ENCODE measurements at regions not wholly inside any gene's neighbourhood (a gene's known extent, or its start where the extent isn't known, plus 50 kb on each side); places are given as distances from the start of the nearest gene placed in this dataset.

DNA sequence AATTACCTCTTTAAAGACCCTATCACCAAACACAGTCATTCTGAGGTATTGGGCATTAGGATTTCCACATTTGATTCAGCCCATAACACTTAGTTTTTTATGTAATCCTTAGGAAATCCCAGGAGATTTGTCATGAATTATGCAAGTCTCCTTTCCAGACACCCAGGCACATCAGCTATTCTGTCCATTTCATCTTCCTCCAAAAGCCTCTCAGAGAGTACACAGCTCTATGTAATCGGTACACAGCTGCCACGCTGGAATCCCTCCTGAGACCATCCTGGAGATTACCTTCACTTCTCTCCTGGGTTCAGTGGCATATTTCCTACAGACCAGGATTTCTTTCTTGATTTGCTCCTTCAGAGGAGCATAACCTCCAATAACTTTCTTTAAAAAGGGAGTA, 2309.8 kb upstream of the WWC1 start:
- no peak for TF ChIP-seq ZFX (IDR thresholded peaks at IDR 0.05; ENCODE audit: borderline replicate concordance)
- TF ChIP-seq, protein P1, sequence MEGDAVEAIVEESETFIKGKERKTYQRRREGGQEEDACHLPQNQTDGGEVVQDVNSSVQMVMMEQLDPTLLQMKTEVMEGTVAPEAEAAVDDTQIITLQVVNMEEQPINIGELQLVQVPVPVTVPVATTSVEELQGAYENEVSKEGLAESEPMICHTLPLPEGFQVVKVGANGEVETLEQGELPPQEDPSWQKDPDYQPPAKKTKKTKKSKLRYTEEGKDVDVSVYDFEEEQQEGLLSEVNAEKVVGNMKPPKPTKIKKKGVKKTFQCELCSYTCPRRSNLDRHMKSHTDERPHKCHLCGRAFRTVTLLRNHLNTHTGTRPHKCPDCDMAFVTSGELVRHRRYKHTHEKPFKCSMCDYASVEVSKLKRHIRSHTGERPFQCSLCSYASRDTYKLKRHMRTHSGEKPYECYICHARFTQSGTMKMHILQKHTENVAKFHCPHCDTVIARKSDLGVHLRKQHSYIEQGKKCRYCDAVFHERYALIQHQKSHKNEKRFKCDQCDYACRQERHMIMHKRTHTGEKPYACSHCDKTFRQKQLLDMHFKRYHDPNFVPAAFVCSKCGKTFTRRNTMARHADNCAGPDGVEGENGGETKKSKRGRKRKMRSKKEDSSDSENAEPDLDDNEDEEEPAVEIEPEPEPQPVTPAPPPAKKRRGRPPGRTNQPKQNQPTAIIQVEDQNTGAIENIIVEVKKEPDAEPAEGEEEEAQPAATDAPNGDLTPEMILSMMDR (IDR thresholded peaks at IDR 0.05) = no peak

DNA sequence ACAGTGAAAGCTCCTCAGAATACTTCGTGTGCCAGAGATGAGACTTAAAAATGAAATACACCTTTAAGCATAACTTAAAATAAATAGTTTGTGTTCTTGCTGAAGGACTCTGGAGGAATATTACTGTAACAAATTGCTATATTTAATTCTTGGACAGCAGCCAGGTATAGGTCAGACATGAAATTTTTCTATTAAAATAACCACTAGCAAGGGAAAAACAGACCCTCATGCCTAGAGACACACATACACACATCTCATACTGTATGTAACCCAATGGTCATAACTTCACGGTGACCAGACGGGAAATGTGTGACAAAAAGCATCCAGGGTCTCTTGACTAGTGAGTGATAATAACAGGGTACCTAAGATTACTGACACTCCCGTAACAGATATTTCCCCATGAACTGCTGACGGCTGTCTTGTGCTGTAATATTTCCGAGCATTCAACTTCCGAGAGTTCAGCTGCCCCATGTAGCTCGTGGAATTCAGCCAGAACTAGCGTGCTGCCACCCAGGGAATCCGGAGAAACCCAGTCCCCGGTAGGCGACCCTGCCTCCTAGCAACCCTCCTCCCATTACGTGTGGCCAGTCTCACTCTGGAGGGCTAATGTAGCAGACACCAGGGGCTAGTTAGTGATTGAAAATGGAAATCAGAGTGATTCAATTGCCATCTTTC, 2295.1 kb upstream of the WWC1 start:
- no peak overlapping the region for H3K27ac ChIP-seq
- no peak for TF ChIP-seq ZFX (IDR thresholded peaks at IDR 0.05; ENCODE audit: borderline replicate concordance)
- TF ChIP-seq, protein P1 (IDR thresholded peaks at IDR 0.05) = no peak

More for the DNA sequence above, 2309.8 kb upstream of the WWC1 start:
- no peak overlapping the region for H3K27ac ChIP-seq

DNA sequence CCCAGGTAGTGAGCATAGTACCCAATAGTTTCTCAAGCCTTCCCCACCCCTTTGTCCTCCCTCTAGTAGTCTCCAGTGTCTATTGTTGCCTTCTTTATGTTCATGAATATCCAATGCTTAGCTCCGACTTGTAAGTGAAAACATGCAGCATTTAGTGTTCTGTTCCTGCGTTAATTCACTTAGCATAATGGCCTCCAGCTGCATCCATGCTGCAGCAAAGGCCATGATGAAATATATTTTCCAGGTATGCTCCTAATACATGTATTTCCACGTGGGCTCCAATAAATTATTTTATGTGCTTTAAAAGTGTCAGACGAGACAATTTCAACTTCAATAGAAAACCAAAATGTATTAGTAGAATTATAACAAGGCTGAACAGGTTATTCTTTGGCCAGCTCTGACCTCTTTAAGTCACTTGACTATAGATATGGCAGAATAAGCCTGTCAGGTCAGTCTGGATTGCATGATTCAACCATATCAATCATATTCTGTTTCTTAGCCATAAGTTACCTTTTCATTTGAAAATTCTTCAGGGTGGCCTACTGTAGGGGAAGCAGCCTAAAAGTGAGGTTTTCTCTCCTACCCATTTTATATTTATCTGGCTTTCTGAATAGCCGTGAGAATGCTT, 2291.6 kb upstream of the WWC1 start:
- no peak for TF ChIP-seq ZFX (IDR thresholded peaks at IDR 0.05; ENCODE audit: borderline replicate concordance)
- TF ChIP-seq, protein P1 (IDR thresholded peaks at IDR 0.05) = no peak
- no peak overlapping the region for H3K27ac ChIP-seq

DNA sequence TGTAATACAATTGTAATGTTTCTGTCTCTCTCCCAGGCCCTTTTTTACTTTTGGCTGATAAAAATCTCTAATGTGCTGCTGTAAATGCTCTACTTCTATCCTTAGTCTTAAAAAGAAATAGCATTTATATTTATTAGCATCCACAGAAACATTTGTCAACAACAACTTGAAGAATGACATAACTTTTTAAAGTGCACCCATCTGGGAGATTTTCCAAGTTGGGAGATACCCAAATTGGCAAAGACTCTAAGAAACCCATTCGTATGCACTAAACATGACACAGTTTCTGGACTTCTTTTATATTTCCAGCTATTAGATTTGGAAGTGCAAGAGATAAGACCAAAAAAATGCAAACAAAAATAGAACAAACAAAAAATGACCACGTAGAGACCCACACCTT, 2287.4 kb upstream of the WWC1 start:
- TF ChIP-seq, protein P1 (IDR thresholded peaks at IDR 0.05) = no peak
- no peak for TF ChIP-seq ZFX (IDR thresholded peaks at IDR 0.05; ENCODE audit: borderline replicate concordance)
- H3K27ac ChIP-seq = no peak overlapping the region

DNA sequence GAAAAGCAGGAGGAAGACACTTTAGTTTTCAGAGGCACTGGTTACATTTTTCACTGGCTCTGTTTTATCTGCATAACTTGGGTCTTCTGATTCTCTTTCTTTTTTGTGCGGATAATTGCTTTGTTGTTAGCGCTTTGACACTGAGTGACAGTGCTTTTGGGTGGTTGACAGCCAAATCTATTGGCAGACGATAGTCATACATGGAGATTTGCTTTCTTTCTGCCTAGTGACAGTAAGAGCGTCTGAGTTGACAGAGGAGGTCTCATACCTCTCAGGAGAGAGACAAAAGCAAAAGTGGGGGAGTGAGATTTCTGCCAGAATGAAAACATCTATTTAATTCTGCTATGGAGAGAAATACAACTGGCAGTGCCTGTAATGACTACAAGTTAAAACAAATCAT, 2278.0 kb upstream of the WWC1 start:
- no peak overlapping the region for H3K27ac ChIP-seq
- no peak for TF ChIP-seq ZFX (IDR thresholded peaks at IDR 0.05; ENCODE audit: borderline replicate concordance)

DNA sequence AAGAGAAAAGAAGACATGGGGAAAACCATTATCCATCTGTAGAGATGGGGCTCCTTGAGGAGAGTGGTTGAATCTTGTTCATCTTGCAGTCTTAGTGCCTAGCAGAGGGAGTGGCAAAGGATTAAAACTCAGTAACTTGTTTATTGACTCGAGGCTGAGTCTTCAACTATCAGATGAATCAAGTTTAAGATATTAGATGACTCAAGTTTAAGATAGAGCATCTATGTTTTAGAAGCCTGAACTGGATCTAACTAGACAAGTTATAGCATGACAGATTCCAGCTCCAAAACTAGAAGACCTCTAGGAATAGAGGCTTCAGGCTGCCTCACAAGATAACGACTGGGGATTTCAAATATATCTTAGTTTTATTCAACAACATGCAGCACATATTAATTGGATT, 2277.2 kb upstream of the WWC1 start:
- no peak overlapping the region for H3K27ac ChIP-seq
- no peak for TF ChIP-seq ZFX (IDR thresholded peaks at IDR 0.05; ENCODE audit: borderline replicate concordance)
- TF ChIP-seq, protein P1 (IDR thresholded peaks at IDR 0.05) = no peak

DNA sequence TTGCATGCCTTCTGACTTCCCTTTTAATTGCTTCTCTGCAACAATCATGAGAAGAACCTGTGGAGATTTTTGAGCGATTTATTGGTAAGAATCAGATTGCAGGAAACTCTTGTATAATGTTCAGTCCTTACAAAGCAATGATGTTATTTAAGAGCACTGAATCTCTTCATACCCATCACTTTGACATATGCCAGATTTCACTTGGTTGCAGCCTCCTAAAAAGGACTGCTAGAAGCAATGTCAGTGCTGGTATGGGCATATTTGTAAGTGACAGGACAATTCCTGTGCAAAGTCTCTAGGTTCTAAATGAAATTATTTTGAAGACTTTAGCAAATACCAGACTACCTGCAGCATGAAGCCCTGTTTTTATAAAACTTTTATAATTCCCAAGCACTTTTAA, 2272.7 kb upstream of the WWC1 start:
- H3K27ac ChIP-seq = no peak overlapping the region
- no peak for TF ChIP-seq ZFX (IDR thresholded peaks at IDR 0.05; ENCODE audit: borderline replicate concordance)
- TF ChIP-seq, protein P1 (IDR thresholded peaks at IDR 0.05) = no peak
